ENCODE measurements at regions not wholly inside any gene's neighbourhood (a gene's known extent, or its start where the extent isn't known, plus 50 kb on each side); places are given as distances from the start of the nearest gene placed in this dataset.
"Not testable (repeated sequence)": the region's sequence is repeated elsewhere in the genome, so short reads cannot be mapped to it uniquely, and the experiment has no call there.

- H3K4me3 ChIP-seq (ENCODE audit: low read depth, low read length) = no peak overlapping the region
Measured at GRCh38 chr18:2197946-2198345, 373.4 kb downstream of the METTL4 start.

- no peak overlapping the region for H3K4me3 ChIP-seq (ENCODE audit: low read depth, low read length)
Measured at GRCh38 chr18:2199060-2199459, 372.2 kb downstream of the METTL4 start.

GRCh38 chr18:2201036-2201600 is 370.2 kb downstream of the METTL4 start:
- H3K4me3 ChIP-seq (ENCODE audit: low read depth, low read length) = no peak overlapping the region

- no peak overlapping the region for H3K4me3 ChIP-seq (ENCODE audit: low read depth, low read length)
Measured at GRCh38 chr18:2204736-2205135, 366.6 kb downstream of the METTL4 start.

GRCh38 chr18:2207294-2207693 is 364.0 kb downstream of the METTL4 start:
- H3K4me3 ChIP-seq (ENCODE audit: low read depth, low read length) = no peak overlapping the region

- H3K4me3 ChIP-seq (ENCODE audit: low read depth, low read length) = no peak overlapping the region
Measured at GRCh38 chr18:2212598-2213205, 358.6 kb downstream of the METTL4 start.

GRCh38 chr18:2213905-2214304 is 357.4 kb downstream of the METTL4 start:
- H3K4me3 ChIP-seq (ENCODE audit: low read depth, low read length) = no peak overlapping the region

- no peak overlapping the region for H3K4me3 ChIP-seq (ENCODE audit: low read depth, low read length)
Measured at GRCh38 chr18:2217356-2217755, 353.9 kb downstream of the METTL4 start.

GRCh38 chr18:2218101-2218500 is 353.2 kb downstream of the METTL4 start:
- no peak overlapping the region for H3K4me3 ChIP-seq (ENCODE audit: low read depth, low read length)

GRCh38 chr18:2219706-2220105 is 351.6 kb downstream of the METTL4 start:
- no peak overlapping the region for H3K4me3 ChIP-seq (ENCODE audit: low read depth, low read length)

GRCh38 chr18:2222270-2223185 is 348.8 kb downstream of the METTL4 start:
- no peak overlapping the region for H3K4me3 ChIP-seq (ENCODE audit: low read depth, low read length)

GRCh38 chr18:2223449-2223848 is 347.9 kb downstream of the METTL4 start:
- H3K4me3 ChIP-seq (ENCODE audit: low read depth, low read length) = no peak overlapping the region

- H3K4me3 ChIP-seq (ENCODE audit: low read depth, low read length) = no peak overlapping the region
Measured at GRCh38 chr18:2223849-2224248, 347.5 kb downstream of the METTL4 start.

GRCh38 chr18:2236232-2236631 is 335.1 kb downstream of the METTL4 start:
- no peak overlapping the region for H3K4me3 ChIP-seq (ENCODE audit: low read depth, low read length)

- no peak overlapping the region for H3K4me3 ChIP-seq (ENCODE audit: low read depth, low read length)
Measured at GRCh38 chr18:2237706-2238105, 333.6 kb downstream of the METTL4 start.

- H3K4me3 ChIP-seq (ENCODE audit: low read depth, low read length) = no peak overlapping the region
Measured at GRCh38 chr18:2240311-2240705, 331.0 kb downstream of the METTL4 start.

- no peak overlapping the region for H3K4me3 ChIP-seq (ENCODE audit: low read depth, low read length)
Measured at GRCh38 chr18:2244641-2245040, 326.7 kb downstream of the METTL4 start.

GRCh38 chr18:2247101-2247500 is 324.2 kb downstream of the METTL4 start:
- H3K4me3 ChIP-seq (ENCODE audit: low read depth, low read length) = not testable (repeated sequence)

GRCh38 chr18:2254977-2255376 is 316.3 kb downstream of the METTL4 start:
- H3K4me3 ChIP-seq (ENCODE audit: low read depth, low read length) = no peak overlapping the region

GRCh38 chr18:2256577-2256976 is 314.7 kb downstream of the METTL4 start:
- no peak overlapping the region for H3K4me3 ChIP-seq (ENCODE audit: low read depth, low read length)

- no peak overlapping the region for H3K4me3 ChIP-seq (ENCODE audit: low read depth, low read length)
Measured at GRCh38 chr18:2258954-2259353, 312.4 kb downstream of the METTL4 start.

- no peak overlapping the region for H3K4me3 ChIP-seq (ENCODE audit: low read depth, low read length)
Measured at GRCh38 chr18:2263303-2263890, 307.9 kb downstream of the METTL4 start.

All from iPS-11a (cell line).